HG03045 (cell line): ENCODE measurements at regions not wholly inside any gene's neighbourhood (a gene's known extent, or its start where the extent isn't known, plus 50 kb on each side); places are given as distances from the start of the nearest gene placed in this dataset.

Experiments
- ATAC-seq: cut with Tn5 transposase; IDR thresholded peaks from one replicate; pipeline ENCODE4 v1.9.1; 2021; ENCODE audit warnings: mild to moderate bottlenecking, moderate library complexity; ENCODE audit not compliant: unreplicated experiment

GRCh38 chr2:181828122-181828705, 63.3 kb upstream of the ITPRID2 start:
- ATAC-seq, result no peak

- ATAC-seq, result no peak
These were observed 62.3 kb upstream of the ITPRID2 start for GRCh38 chr2:181829230-181829629.

GRCh38 chr2:181832015-181832414, 59.5 kb upstream of the ITPRID2 start:
- no peak for ATAC-seq

GRCh38 chr2:181836583-181836982, 54.9 kb upstream of the ITPRID2 start:
- ATAC-seq, result no peak

- ATAC-seq, result no peak
These were observed 54.0 kb upstream of the ITPRID2 start for GRCh38 chr2:181837563-181837962.

GRCh38 chr2:181839811-181840210, 51.7 kb upstream of the ITPRID2 start:
- no peak for ATAC-seq

GRCh38 chr2:181841079-181841478, 50.5 kb upstream of the ITPRID2 start:
- ATAC-seq, result no peak
